B cell (primary cell): ENCODE measurements at regions not wholly inside any gene's neighbourhood (a gene's known extent, or its start where the extent isn't known, plus 50 kb on each side); places are given as distances from the start of the nearest gene placed in this dataset.

Experiments
- ATAC-seq: fragments of 200-7000 bp; cut with Tn5 transposase; one replicate; pipeline ENCODE4 v1.10.0; 2021; ENCODE audit warnings: low read depth, mild to moderate bottlenecking, moderate number of reproducible peaks, moderate library complexity
- CTCF ChIA-PET: fragments of 350-600 bp; sonication (Branson Sonifier 250); formaldehyde crosslinking; loops from one replicate; lab custom pipeline; 2021; ENCODE audit warnings: antibody characterized with exemption, inconsistent platforms; lab: Charles Lee
- POLR2A ChIA-PET: fragments of 350-600 bp; sonication (Branson Sonifier 250); formaldehyde crosslinking; loops from one replicate; lab custom pipeline; 2021; ENCODE audit warnings: antibody characterized with exemption; lab: Charles Lee
- DNase-seq: peaks from one replicate; pipeline ENCODE4 v3.0.0; 2013
- H2AFZ ChIP-seq: 2 replicates; pipeline ENCODE4 v1.6.1; 2012; ENCODE audit warnings: mild to moderate bottlenecking, low read depth, low read length; ENCODE audit not compliant: insufficient read depth, poor library complexity, severe bottlenecking
- H3K27ac ChIP-seq, 2 donors: 1 replicate in 1 of 2; 2 replicates in 1 of 2; pipeline ENCODE4 v1.5.1; 2012 to 2013; ENCODE audit warnings: low read length in 2 of 2, mild to moderate bottlenecking in 2 of 2, moderate library complexity in 1 of 2
- H3K27me3 ChIP-seq, 4 experiments: fragments of 200-600 bp in 1 of 4; sonication (generic) in 1 of 4; replicated peaks in 1 of 4; 1 replicate in 2 of 4; 2 replicates in 2 of 4; pipeline versions ENCODE4 v1.6.1 to v1.7.0; 2013 to 2016; ENCODE audit warnings: low read length in 3 of 4, mild to moderate bottlenecking in 2 of 4, mixed read lengths in 1 of 4, moderate library complexity in 1 of 4; ENCODE audit not compliant: insufficient read depth in 4 of 4, control insufficient read depth in 3 of 4; ENCODE audit errors: control extremely low read depth in 1 of 4
- H3K36me3 ChIP-seq, 2 experiments: replicated peaks in 1 of 2; 1 replicate in 1 of 2; 2 replicates in 1 of 2; pipeline versions ENCODE4 v1.6.1 to v1.7.1; 2013; ENCODE audit warnings: low read length in 1 of 2; ENCODE audit not compliant: insufficient read depth in 2 of 2, control insufficient read depth in 1 of 2; ENCODE audit errors: control extremely low read depth in 1 of 2, extremely low read depth in 1 of 2
- H3K4me1 ChIP-seq, 2 donors: fragments of 200-600 bp in 1 of 2; sonication (generic) in 1 of 2; 1 replicate in 1 of 2; 2 replicates in 1 of 2; pipeline versions ENCODE4 v1.5.1 to v1.6.1; 2013 to 2017; ENCODE audit warnings: low read length in 2 of 2; ENCODE audit not compliant: control insufficient read depth in 2 of 2, insufficient read depth in 2 of 2
- H3K4me2 ChIP-seq: replicated peaks from 2 replicates; pipeline ENCODE3; 2012; ENCODE audit warnings: mild to moderate bottlenecking, low read depth, low read length; ENCODE audit not compliant: poor library complexity, severe bottlenecking
- H3K4me3 ChIP-seq, 5 experiments: fragments of 200-600 bp in 1 of 5; sonication (generic) in 1 of 5; 1 replicate in 3 of 5; 2 replicates in 2 of 5; pipeline versions ENCODE4 v1.5.1 to v1.7.0; 2011 to 2016; ENCODE audit warnings: low read length in 4 of 5, mild to moderate bottlenecking in 4 of 5, low read depth in 2 of 5, control low read depth in 1 of 5, moderate library complexity in 1 of 5; ENCODE audit not compliant: insufficient read depth in 1 of 5; ENCODE audit errors: control extremely low read depth in 1 of 5, extremely low read depth in 1 of 5
- H3K79me2 ChIP-seq: fragments of 200-600 bp; sonication (generic); one replicate; pipeline ENCODE4 v1.6.0; 2016; ENCODE audit warnings: low read length; ENCODE audit not compliant: control insufficient read depth, insufficient read depth
- H3K9ac ChIP-seq: fragments of 200-600 bp; sonication (generic); 2 replicates; pipeline ENCODE4 v1.6.1; 2017; ENCODE audit warnings: mild to moderate bottlenecking, low read length, moderate library complexity
- H3K9me3 ChIP-seq, 3 donors: one replicate each; pipeline versions ENCODE4 v1.6.1 to v1.7.1; 2013; ENCODE audit warnings: low read length in 2 of 3; ENCODE audit not compliant: control insufficient read depth in 2 of 3, insufficient read depth in 1 of 3; ENCODE audit errors: control extremely low read depth in 1 of 3
- H4K20me1 ChIP-seq: 2 replicates; pipeline ENCODE4 v1.6.0; 2012; ENCODE audit warnings: mild to moderate bottlenecking, low read length; ENCODE audit not compliant: insufficient read depth, control insufficient read depth, poor library complexity, severe bottlenecking
- H3K27ac Mint-ChIP-seq: one replicate; pipeline ENCODE4 v1.8.0; 2021; ENCODE audit warnings: mixed read lengths
- H3K27me3 Mint-ChIP-seq: one replicate; pipeline ENCODE4 v1.8.0; 2021; ENCODE audit warnings: mixed read lengths
- H3K4me1 Mint-ChIP-seq: one replicate; pipeline ENCODE4 v1.8.0; 2021; ENCODE audit warnings: mixed read lengths
- H3K4me3 Mint-ChIP-seq: one replicate; pipeline ENCODE4 v1.8.0; 2021; ENCODE audit warnings: mixed read lengths
- H3K9me3 Mint-ChIP-seq: one replicate; pipeline ENCODE4 v1.8.0; 2022; ENCODE audit warnings: mixed read lengths; ENCODE audit not compliant: insufficient read depth
- CTCF ChIP-seq: fragments of 200-600 bp; IDR thresholded peaks from one replicate; pipeline ENCODE4 v1.8.0; 2022; ENCODE audit warnings: antibody characterized with exemption, mild to moderate bottlenecking
- EZH2 ChIP-seq: IDR thresholded peaks from 2 replicates; pipeline ENCODE4 v1.6.1; 2012; ENCODE audit warnings: borderline replicate concordance, low read depth, mild to moderate bottlenecking, moderate library complexity, low read length; ENCODE audit not compliant: insufficient read depth, poor library complexity, severe bottlenecking
- WGBS: methylation state at CpG from one replicate; pipeline ENCODE4 v1.1.5; 2013; ENCODE audit warnings: missing lambda C conversion rate; ENCODE audit not compliant: insufficient coverage; 5-methylcytosine and 5-hydroxymethylcytosine counted together
- intact Hi-C: fragments of 100-400 bp; cut with micrococcal nuclease; formaldehyde crosslinking; loops from one replicate; pipeline ENCODE4 v1.10.0; 2022

- Histone ChIP-seq H3K4me1 (no peaks in the 10 kb centered on the region), H3K4me2 (no peak overlapping the region), H3K9ac (no peak overlapping the region), H3K36me3 (no peaks in the 10 kb centered on the region), H2AFZ (no peak overlapping the region), H3K9me3 (peaks cover 0 to 4% (median 0%) of the 10 kb centered on the region in 3 donors), H3K27ac (no peak overlapping the region), H3K27me3 (no peaks in the 10 kb centered on the region), H3K79me2 (no peaks in the 10 kb centered on the region), H4K20me1 (no peaks in the 10 kb centered on the region), H3K4me3 (no peak overlapping the region)
- intact Hi-C loops = no loop called here
- ChIA-PET CTCF (no interaction called here), POLR2A (no interaction called here)
- Mint-ChIP-seq H3K27me3 (peaks cover 3% of the 10 kb centered on the region), H3K9me3 (peaks cover 2% of the 10 kb centered on the region), H3K4me1 (no peaks in the 10 kb centered on the region), H3K27ac (no peak overlapping the region), H3K4me3 (no peak overlapping the region)
- TF ChIP-seq CTCF (no peak), EZH2 (no peak)
- ATAC-seq (no peak), DNase-seq (no peak)
- WGBS = 84% methylated on average over 4 of the region's 5 CpGs
Observed at GRCh38 chr1:232873412-232873811, 68.2 kb downstream of the MAP10 start.

GRCh38 chr1:232873931-232874330 is 68.7 kb downstream of the MAP10 start:
- WGBS = 100% methylated on average over 2 of the region's 7 CpGs
- Histone ChIP-seq H3K4me1 (no peaks in the 10 kb centered on the region), H3K36me3 (no peaks in the 10 kb centered on the region), H3K4me3 (no peak overlapping the region), H4K20me1 (no peaks in the 10 kb centered on the region), H2AFZ (no peak overlapping the region), H3K4me2 (no peak overlapping the region), H3K27ac (no peak overlapping the region), H3K9ac (no peak overlapping the region), H3K79me2 (no peaks in the 10 kb centered on the region), H3K9me3 (peaks cover 0 to 4% (median 0%) of the 10 kb centered on the region in 3 donors), H3K27me3 (no peaks in the 10 kb centered on the region)
- Mint-ChIP-seq H3K27me3 (peaks cover 3% of the 10 kb centered on the region), H3K27ac (no peak overlapping the region), H3K4me1 (no peaks in the 10 kb centered on the region), H3K9me3 (peaks cover 2% of the 10 kb centered on the region), H3K4me3 (no peak overlapping the region)
- ATAC-seq (no peak), DNase-seq (no peak)
- TF ChIP-seq EZH2 = no peak
- TF ChIP-seq CTCF = no peak
- POLR2A ChIA-PET = no interaction called here
- intact Hi-C loops = no loop called here
- CTCF ChIA-PET = no interaction called here
